HUES48 (cell line): ENCODE measurements at regions not wholly inside any gene's neighbourhood (a gene's known extent, or its start where the extent isn't known, plus 50 kb on each side); places are given as distances from the start of the nearest gene placed in this dataset.
A peak's percentile ranks its signal among the peaks of the same experiment; 100 is the strongest.
"Not testable (repeated sequence)": the region's sequence is repeated elsewhere in the genome, so short reads cannot be mapped to it uniquely, and the experiment has no call there.

Experiments
- H3K27ac ChIP-seq: one replicate; pipeline ENCODE4 v1.7.0; 2013; ENCODE audit warnings: low read depth, low read length, inconsistent platforms
- H3K27me3 ChIP-seq: 2 replicates; pipeline ENCODE4 v1.6.1; 2013; ENCODE audit warnings: mild to moderate bottlenecking, low read length; ENCODE audit not compliant: control insufficient read depth, insufficient read depth
- H3K36me3 ChIP-seq: 2 replicates; pipeline ENCODE4 v1.6.1; 2013; ENCODE audit warnings: low read length; ENCODE audit not compliant: control insufficient read depth, insufficient read depth
- H3K4me1 ChIP-seq: 2 replicates; pipeline ENCODE4 v1.6.1; 2013; ENCODE audit warnings: mild to moderate bottlenecking, low read length; ENCODE audit not compliant: control insufficient read depth, insufficient read depth
- H3K4me3 ChIP-seq: 2 replicates; pipeline ENCODE4 v1.5.1; 2013; ENCODE audit warnings: mild to moderate bottlenecking, low read depth, low read length
- H3K9ac ChIP-seq: 2 replicates; pipeline ENCODE4 v1.6.1; 2013; ENCODE audit warnings: mild to moderate bottlenecking, low read depth, low read length, moderate library complexity
- H3K9me3 ChIP-seq: 2 replicates; pipeline ENCODE4 v1.6.1; 2013; ENCODE audit warnings: low read length; ENCODE audit not compliant: control insufficient read depth, insufficient read depth

GRCh38 chr7:114152314-114152938 lies 233.6 kb upstream of the PPP1R3A start:
- Histone ChIP-seq H3K4me3 (peak overlapping the region; percentile 12), H3K9ac (no peak overlapping the region), H3K27ac (peak overlapping the region; percentile 1), H3K4me1 (peaks cover 47% of the 10 kb centered on the region), H3K36me3 (no peaks in the 10 kb centered on the region), H3K9me3 (no peaks in the 10 kb centered on the region), H3K27me3 (no peaks in the 10 kb centered on the region)

- Histone ChIP-seq H3K27ac (no peak overlapping the region), H3K4me3 (no peak overlapping the region), H3K9ac (no peak overlapping the region), H3K36me3 (no peaks in the 10 kb centered on the region), H3K27me3 (no peaks in the 10 kb centered on the region), H3K9me3 (no peaks in the 10 kb centered on the region), H3K4me1 (peaks cover 47% of the 10 kb centered on the region)
Observed at GRCh38 chr7:114151777-114152176, 233.0 kb upstream of the PPP1R3A start.

- Histone ChIP-seq H3K27ac (no peak overlapping the region), H3K4me3 (no peak overlapping the region), H3K27me3 (no peaks in the 10 kb centered on the region), H3K36me3 (no peaks in the 10 kb centered on the region), H3K9me3 (no peaks in the 10 kb centered on the region), H3K4me1 (peaks cover 37% of the 10 kb centered on the region), H3K9ac (no peak overlapping the region)
Observed at GRCh38 chr7:114150689-114151088, 231.9 kb upstream of the PPP1R3A start.

GRCh38 chr7:114148779-114149178 lies 230.0 kb upstream of the PPP1R3A start:
- H3K9ac ChIP-seq = no peak overlapping the region
- H3K27ac ChIP-seq = no peak overlapping the region
- H3K9me3 ChIP-seq = no peaks in the 10 kb centered on the region
- H3K4me1 ChIP-seq = peaks cover 18% of the 10 kb centered on the region
- H3K4me3 ChIP-seq = no peak overlapping the region
- H3K27me3 ChIP-seq = no peaks in the 10 kb centered on the region
- no peaks in the 10 kb centered on the region for H3K36me3 ChIP-seq

GRCh38 chr7:114141415-114141814 lies 222.6 kb upstream of the PPP1R3A start:
- Histone ChIP-seq H3K27me3 (no peaks in the 10 kb centered on the region), H3K9ac (no peak overlapping the region), H3K27ac (no peak overlapping the region), H3K4me3 (no peak overlapping the region), H3K4me1 (no peaks in the 10 kb centered on the region), H3K9me3 (no peaks in the 10 kb centered on the region), H3K36me3 (no peaks in the 10 kb centered on the region)

- Histone ChIP-seq H3K4me1 (no peaks in the 10 kb centered on the region), H3K4me3 (no peak overlapping the region), H3K9me3 (no peaks in the 10 kb centered on the region), H3K27me3 (no peaks in the 10 kb centered on the region), H3K9ac (no peak overlapping the region), H3K27ac (no peak overlapping the region), H3K36me3 (no peaks in the 10 kb centered on the region)
Observed at GRCh38 chr7:114140561-114140960, 221.8 kb upstream of the PPP1R3A start.

- not testable (repeated sequence) for H3K36me3 ChIP-seq, H3K4me1 ChIP-seq, H3K4me3 ChIP-seq, H3K27me3 ChIP-seq, H3K9me3 ChIP-seq, H3K27ac ChIP-seq, H3K9ac ChIP-seq
Observed at GRCh38 chr7:114139690-114140089, 220.9 kb upstream of the PPP1R3A start.

- H3K4me1 ChIP-seq = no peaks in the 10 kb centered on the region
- H3K27me3 ChIP-seq = no peaks in the 10 kb centered on the region
- no peaks in the 10 kb centered on the region for H3K9me3 ChIP-seq
- no peak overlapping the region for H3K9ac ChIP-seq
- H3K27ac ChIP-seq = no peak overlapping the region
- H3K4me3 ChIP-seq = no peak overlapping the region
- no peaks in the 10 kb centered on the region for H3K36me3 ChIP-seq
Observed at GRCh38 chr7:114138587-114138986, 219.8 kb upstream of the PPP1R3A start.

GRCh38 chr7:114133717-114134116 lies 214.9 kb upstream of the PPP1R3A start:
- no peaks in the 10 kb centered on the region for H3K36me3 ChIP-seq
- H3K9me3 ChIP-seq = no peaks in the 10 kb centered on the region
- no peak overlapping the region for H3K4me3 ChIP-seq
- H3K9ac ChIP-seq = no peak overlapping the region
- no peak overlapping the region for H3K27ac ChIP-seq
- no peaks in the 10 kb centered on the region for H3K4me1 ChIP-seq
- no peaks in the 10 kb centered on the region for H3K27me3 ChIP-seq

GRCh38 chr7:114130866-114131265 lies 212.1 kb upstream of the PPP1R3A start:
- Histone ChIP-seq H3K27me3 (no peaks in the 10 kb centered on the region), H3K9me3 (no peaks in the 10 kb centered on the region), H3K27ac (no peak overlapping the region), H3K4me3 (no peak overlapping the region), H3K36me3 (no peaks in the 10 kb centered on the region), H3K9ac (no peak overlapping the region), H3K4me1 (no peaks in the 10 kb centered on the region)

GRCh38 chr7:114128880-114129279 lies 210.1 kb upstream of the PPP1R3A start:
- no peak overlapping the region for H3K4me3 ChIP-seq
- no peaks in the 10 kb centered on the region for H3K27me3 ChIP-seq
- no peak overlapping the region for H3K27ac ChIP-seq
- no peak overlapping the region for H3K9ac ChIP-seq
- no peaks in the 10 kb centered on the region for H3K4me1 ChIP-seq
- H3K36me3 ChIP-seq = no peaks in the 10 kb centered on the region
- H3K9me3 ChIP-seq = no peaks in the 10 kb centered on the region

- no peak overlapping the region for H3K27ac ChIP-seq
- H3K36me3 ChIP-seq = no peaks in the 10 kb centered on the region
- no peaks in the 10 kb centered on the region for H3K27me3 ChIP-seq
- H3K9ac ChIP-seq = no peak overlapping the region
- no peak overlapping the region for H3K4me3 ChIP-seq
- no peaks in the 10 kb centered on the region for H3K4me1 ChIP-seq
- no peaks in the 10 kb centered on the region for H3K9me3 ChIP-seq
Observed at GRCh38 chr7:114126095-114126494, 207.3 kb upstream of the PPP1R3A start.
